GM19438 (cell line): ENCODE measurements at regions not wholly inside any gene's neighbourhood (a gene's known extent, or its start where the extent isn't known, plus 50 kb on each side); places are given as distances from the start of the nearest gene placed in this dataset.

Source experiments
- ATAC-seq: cut with Tn5 transposase; IDR thresholded peaks from one replicate; pipeline ENCODE4 v1.9.1; 2021; ENCODE audit warnings: low read depth; ENCODE audit not compliant: unreplicated experiment

- ATAC-seq = no peak
These were observed 138.2 kb upstream of the MKLN1 start for GRCh38 chr7:131189488-131189887.

GRCh38 chr7:131190146-131190545 lies 137.5 kb upstream of the MKLN1 start:
- ATAC-seq = no peak

- ATAC-seq = no peak
These were observed 137.1 kb upstream of the MKLN1 start for GRCh38 chr7:131190581-131190980.

- ATAC-seq = no peak
These were observed 133.4 kb upstream of the MKLN1 start for GRCh38 chr7:131194070-131194865.

- no peak for ATAC-seq
These were observed 130.9 kb upstream of the MKLN1 start for GRCh38 chr7:131196803-131197202.

GRCh38 chr7:131197920-131198615 lies 129.6 kb upstream of the MKLN1 start:
- ATAC-seq = no peak

- no peak for ATAC-seq
These were observed 125.2 kb upstream of the MKLN1 start for GRCh38 chr7:131202451-131202850.

GRCh38 chr7:131203291-131203976 lies 124.2 kb upstream of the MKLN1 start:
- no peak for ATAC-seq

GRCh38 chr7:131208777-131209176 lies 118.9 kb upstream of the MKLN1 start:
- no peak for ATAC-seq

GRCh38 chr7:131210618-131211017 lies 117.1 kb upstream of the MKLN1 start:
- no peak for ATAC-seq

- no peak for ATAC-seq
These were observed 116.2 kb upstream of the MKLN1 start for GRCh38 chr7:131211500-131211899.

GRCh38 chr7:131212114-131212513 lies 115.6 kb upstream of the MKLN1 start:
- no peak for ATAC-seq

- ATAC-seq = no peak
These were observed 108.9 kb upstream of the MKLN1 start for GRCh38 chr7:131218727-131219128.

- peak; percentile 50 for ATAC-seq
These were observed 108.2 kb upstream of the MKLN1 start for GRCh38 chr7:131219312-131220041.

GRCh38 chr7:131221061-131221460 lies 106.6 kb upstream of the MKLN1 start:
- ATAC-seq = no peak

GRCh38 chr7:131222171-131222570 lies 105.5 kb upstream of the MKLN1 start:
- no peak for ATAC-seq

- ATAC-seq = no peak
These were observed 104.5 kb upstream of the MKLN1 start for GRCh38 chr7:131223151-131223550.

GRCh38 chr7:131224996-131225395 lies 102.7 kb upstream of the MKLN1 start:
- no peak for ATAC-seq

- peak; percentile 55 for ATAC-seq
These were observed 101.8 kb upstream of the MKLN1 start for GRCh38 chr7:131225619-131226513.

GRCh38 chr7:131226514-131226865 lies 101.2 kb upstream of the MKLN1 start:
- ATAC-seq = no peak
